ENCODE measurements at regions not wholly inside any gene's neighbourhood (a gene's known extent, or its start where the extent isn't known, plus 50 kb on each side); places are given as distances from the start of the nearest gene placed in this dataset.

- no peak overlapping the region for H3K4me3 ChIP-seq (ENCODE audit: low read depth, low read length)
- no peak for TF ChIP-seq CTCF (IDR thresholded peaks at IDR 0.05; ENCODE audit: borderline replicate concordance, insufficient read depth, low read depth, low read length)
Observed at GRCh38 chr20:55471052-55472006, 534.0 kb downstream of the CBLN4 start.

- no peak for TF ChIP-seq CTCF (IDR thresholded peaks at IDR 0.05; ENCODE audit: borderline replicate concordance, insufficient read depth, low read depth, low read length)
- H3K4me3 ChIP-seq (ENCODE audit: low read depth, low read length) = no peak overlapping the region
Observed at GRCh38 chr20:55469074-55469473, 536.2 kb downstream of the CBLN4 start.

- TF ChIP-seq CTCF (IDR thresholded peaks at IDR 0.05; ENCODE audit: borderline replicate concordance, insufficient read depth, low read depth, low read length) = no peak
- H3K4me3 ChIP-seq (ENCODE audit: low read depth, low read length) = no peak overlapping the region
Observed at GRCh38 chr20:55461519-55461918, 543.8 kb downstream of the CBLN4 start.

- TF ChIP-seq CTCF (IDR thresholded peaks at IDR 0.05; ENCODE audit: borderline replicate concordance, insufficient read depth, low read depth, low read length) = no peak
- no peak overlapping the region for H3K4me3 ChIP-seq (ENCODE audit: low read depth, low read length)
Observed at GRCh38 chr20:55456316-55456940, 548.9 kb downstream of the CBLN4 start.

- no peak for TF ChIP-seq CTCF (IDR thresholded peaks at IDR 0.05; ENCODE audit: borderline replicate concordance, insufficient read depth, low read depth, low read length)
- H3K4me3 ChIP-seq (ENCODE audit: low read depth, low read length) = no peak overlapping the region
Observed at GRCh38 chr20:55449091-55449490, 556.2 kb downstream of the CBLN4 start.

- TF ChIP-seq CTCF (IDR thresholded peaks at IDR 0.05; ENCODE audit: borderline replicate concordance, insufficient read depth, low read depth, low read length) = no peak
- no peak overlapping the region for H3K4me3 ChIP-seq (ENCODE audit: low read depth, low read length)
Observed at GRCh38 chr20:55446301-55446700, 559.0 kb downstream of the CBLN4 start.
